Heart left ventricle (tissue), 16 donors: ENCODE measurements at regions not wholly inside any gene's neighbourhood (a gene's known extent, or its start where the extent isn't known, plus 50 kb on each side); places are given as distances from the start of the nearest gene placed in this dataset.

Source experiments
- ATAC-seq, 4 donors: fragments of 200-7000 bp; cut with Tn5 transposase; one replicate each; pipeline ENCODE4 v1.9.1; 2020 to 2022; ENCODE audit warnings: moderate library complexity in 4 of 4, mild to moderate bottlenecking in 3 of 4, moderate number of reproducible peaks in 1 of 4
- DNase-seq, 5 donors: peaks; one replicate each; pipeline ENCODE4 v3.0.0-alpha.2; 2020
- H3K27ac ChIP-seq, 12 donors: fragments of 200-600 bp; sonication (generic) in 4 of 12; one replicate each; pipeline versions ENCODE4 v1.5.0 to v1.8.0; 2016 to 2022; ENCODE audit warnings: mild to moderate bottlenecking in 2 of 12
- H3K27me3 ChIP-seq, 9 donors: fragments of 200-600 bp; sonication (generic) in 2 of 9; one replicate each; pipeline versions ENCODE4 v1.5.1 to v1.8.0; 2016 to 2022; ENCODE audit warnings: mild to moderate bottlenecking in 3 of 9
- H3K36me3 ChIP-seq, 9 donors: fragments of 200-600 bp; sonication (generic) in 2 of 9; one replicate each; pipeline versions ENCODE4 v1.5.0 to v1.8.0; 2018 to 2022; ENCODE audit warnings: mild to moderate bottlenecking in 2 of 9
- H3K4me1 ChIP-seq, 12 donors: fragments of 200-600 bp; sonication (generic) in 4 of 12; one replicate each; pipeline versions ENCODE4 v1.5.0 to v1.8.0; 2016 to 2022; ENCODE audit warnings: mild to moderate bottlenecking in 3 of 12
- H3K4me3 ChIP-seq, 12 donors: fragments of 200-600 bp; sonication (generic) in 4 of 12; one replicate each; pipeline versions ENCODE4 v1.5.0 to v1.8.0; 2017 to 2022; ENCODE audit warnings: mild to moderate bottlenecking in 9 of 12, moderate library complexity in 4 of 12
- H3K9me3 ChIP-seq, 12 donors: fragments of 200-600 bp; sonication (generic) in 4 of 12; one replicate each; pipeline versions ENCODE4 v1.5.0 to v1.8.0; 2016 to 2022; ENCODE audit warnings: mild to moderate bottlenecking in 1 of 12
- CTCF ChIP-seq, 12 donors: fragments of 200-600 bp; sonication (generic) in 4 of 12; IDR thresholded peaks; one replicate each; pipeline versions ENCODE4 v1.5.0 to v1.8.0; 2018 to 2022; ENCODE audit warnings: antibody characterized with exemption in 12 of 12, mild to moderate bottlenecking in 5 of 12
- POLR2A ChIP-seq, 2 donors: fragments of 450-650 bp; IDR thresholded peaks; one replicate each; pipeline ENCODE4 v1.6.1; 2017; ENCODE audit warnings: antibody characterized with exemption in 2 of 2, mild to moderate bottlenecking in 2 of 2, moderate library complexity in 2 of 2
- WGBS, 4 donors: extraction: QIAGEN DNeasy Blood & Tissue Kit in 2 of 4; methylation state at CpG; one replicate each; pipeline versions ENCODE4 v1.1.5 to v1.1.7; 2013 to 2018; 5-methylcytosine and 5-hydroxymethylcytosine counted together
- intact Hi-C, 10 donors: fragments of 100-400 bp; cut with DNase I; formaldehyde crosslinking; loops; one replicate each; pipeline versions ENCODE4 v1.11.1 to v1.14.2; 2022
- donor health status: ischemic (EF 13 %, LVEDD 7.1; RV severe dilation, severe dysfunction).
- donor health status: healthy with polysubstance abuse.
- donor health status: DM: no; HTN: yes; CAD: no.
- donor health status: DM: no; HTN: no; CAD: no.
- donor health status: ischemic (EF 25% LVEDD 6.9; RV normal size, moderate dysfunction).
- donor health status: ischemic (EF 25% LVEDD 5.7; RV mildly dilated, moderate dysfunction).
- donor health status: healthy.
- donor health status: DM: yes; HTN: yes; CAD: no.
- donor health status: ischemic (EF 35%, LVEDD 5.7; RV mildly dilated, moderate dysfunction).
- donor health status: nonischemic (EF 11% LVEDD 7.7; RV severe dilation, severe dysfunction).
- donor health status: DM: yes; HTN: yes; CAD: no.
- donor health status: PGD.
- donor health status: ischemic (EF 29% LVEDD 5.4; RV normal size, mild dysfunction).
- donor health status: nonischemic (EF 23%, LVEDD 6.1; RV moderate dilation, normal function).

- ATAC-seq (no peak), DNase-seq (no peak)
- H3K4me3 ChIP-seq, result no peak overlapping the region
- H3K27me3 ChIP-seq, result peaks cover 0 to 3% (median 0%) of the 10 kb centered on the region in 9 donors
- H3K36me3 ChIP-seq, result no peaks in the 10 kb centered on the region
- WGBS, 4 donors, result 85 to 98% (median 86%) methylated on average over 1 of the region's 1 CpG
- peaks cover 0 to 10% (median 0%) of the 10 kb centered on the region in 12 donors for H3K4me1 ChIP-seq
- no peak overlapping the region for H3K27ac ChIP-seq
- no peak for TF ChIP-seq CTCF (IDR thresholded peaks at IDR 0.05)
- no peak for TF ChIP-seq POLR2A (IDR thresholded peaks at IDR 0.05)
- H3K9me3 ChIP-seq, result no peaks in the 10 kb centered on the region
- intact Hi-C loops, result loop anchor here in 4 of 10 donors (5.0 to 10.0 kb wide), 2 partner anchors 81 to 84 kb away; partner anchors contain the start of gene OSBPL3 (in 4 of the 4)
These were observed 58.8 kb downstream of the CYCS start for GRCh38 chr7:25066253-25066652.

DNA sequence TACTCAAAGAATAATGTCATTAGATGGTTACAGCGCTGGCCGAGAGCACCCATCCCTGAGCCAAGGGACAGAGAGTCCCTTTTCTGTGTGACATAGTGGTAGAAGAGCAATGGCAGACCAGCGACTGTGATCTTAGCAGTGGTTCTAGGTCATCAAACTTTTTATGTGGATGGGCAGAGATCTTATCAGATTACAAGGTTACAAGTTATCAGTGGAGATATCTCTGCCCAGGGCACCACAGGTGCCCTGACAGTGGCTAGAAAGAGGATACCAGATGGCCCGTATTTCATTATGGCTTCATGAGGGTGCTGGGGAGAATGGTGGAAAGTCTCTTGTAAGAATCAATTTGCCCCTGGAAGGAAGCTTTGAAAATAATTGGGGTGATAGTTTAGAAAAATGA lies 62.7 kb downstream of the CYCS start:
- ATAC-seq (no peak), DNase-seq (no peak)
- Histone ChIP-seq H3K27me3 (peaks cover 0 to 3% (median 0%) of the 10 kb centered on the region in 9 donors), H3K4me3 (no peak overlapping the region), H3K27ac (no peak overlapping the region), H3K4me1 (no peaks in the 10 kb centered on the region), H3K36me3 (no peaks in the 10 kb centered on the region), H3K9me3 (no peaks in the 10 kb centered on the region)
- TF ChIP-seq POLR2A (IDR thresholded peaks at IDR 0.05) (no peak), CTCF (IDR thresholded peaks at IDR 0.05) (no peak)
- 83 to 89% (median 86%) methylated on average over 4 of the region's 4 CpGs for WGBS, 4 donors
- intact Hi-C loops, result loop anchor here in 2 of 10 donors (5.0 to 10.0 kb wide), 2 partner anchors 78 to 80 kb away; partner anchors contain the start of gene OSBPL3 (in 2 of the 2)

GRCh38 chr7:25060487-25061055 lies 64.5 kb downstream of the CYCS start:
- H3K27ac ChIP-seq, result no peak overlapping the region
- no peak for ATAC-seq
- TF ChIP-seq POLR2A (IDR thresholded peaks at IDR 0.05) (no peak), CTCF (IDR thresholded peaks at IDR 0.05) (no peak)
- H3K4me1 ChIP-seq, result no peaks in the 10 kb centered on the region
- intact Hi-C loops, result loop anchor here in 2 of 10 donors (5.0 to 10.0 kb wide), 2 partner anchors 76 to 78 kb away; partner anchors contain the start of gene OSBPL3 (in 2 of the 2)
- WGBS, 4 donors, result 79 to 89% (median 85%) methylated on average over 17 of the region's 17 CpGs
- no peak for DNase-seq
- H3K4me3 ChIP-seq, result no peak overlapping the region
- H3K27me3 ChIP-seq, result peaks cover 0 to 3% (median 0%) of the 10 kb centered on the region in 9 donors
- no peaks in the 10 kb centered on the region for H3K9me3 ChIP-seq
- H3K36me3 ChIP-seq, result no peaks in the 10 kb centered on the region

DNA sequence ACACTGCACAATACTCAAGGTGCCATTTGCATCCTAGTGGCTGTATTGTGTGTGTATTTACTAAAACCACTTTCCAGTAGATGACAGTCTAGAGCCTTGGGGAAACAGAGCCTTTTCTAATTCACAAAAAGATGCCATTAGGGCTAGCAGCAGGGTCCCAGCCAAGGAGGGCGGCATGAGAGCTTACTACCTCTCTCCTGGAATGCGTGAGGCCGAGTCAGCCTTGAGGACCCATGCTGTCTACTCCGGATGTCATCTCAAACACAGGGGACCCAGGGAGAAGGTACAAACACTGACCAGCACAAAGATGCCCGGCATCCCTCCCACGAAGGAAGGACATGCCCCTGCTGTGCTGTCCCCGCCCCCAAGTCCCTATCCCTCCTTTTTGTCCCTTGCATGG lies 65.5 kb downstream of the CYCS start:
- intact Hi-C loops, result no loop called here
- Histone ChIP-seq H3K9me3 (no peaks in the 10 kb centered on the region), H3K27me3 (peaks cover 0 to 3% (median 0%) of the 10 kb centered on the region in 9 donors), H3K36me3 (no peaks in the 10 kb centered on the region), H3K27ac (no peak overlapping the region), H3K4me1 (no peaks in the 10 kb centered on the region), H3K4me3 (no peak overlapping the region)
- 73 to 96% (median 82%) methylated on average over 5 to 7 of the region's 7 CpGs for WGBS, 4 donors
- no peak for DNase-seq
- ATAC-seq, result no peak
- TF ChIP-seq POLR2A (IDR thresholded peaks at IDR 0.05) (no peak), CTCF (IDR thresholded peaks at IDR 0.05) (no peak)
